Fibroblast of lung (primary cell): ENCODE measurements at regions not wholly inside any gene's neighbourhood (a gene's known extent, or its start where the extent isn't known, plus 50 kb on each side); places are given as distances from the start of the nearest gene placed in this dataset.
"Not testable (repeated sequence)": the region's sequence is repeated elsewhere in the genome, so short reads cannot be mapped to it uniquely, and the experiment has no call there.

Experiments used
- DNase-seq, 2 donors: peaks; one replicate each; pipeline versions ENCODE4 v3.0.0 to v3.0.0-alpha.2; 2010; ENCODE audit warnings: low read depth in 2 of 2
- H2AFZ ChIP-seq: 2 replicates; pipeline ENCODE4 v1.5.1; 2012; ENCODE audit warnings: low read length, control low read depth, inconsistent platforms
- H3K27ac ChIP-seq: 2 replicates; pipeline ENCODE4 v1.5.1; 2011; ENCODE audit warnings: low read length, control low read depth; ENCODE audit not compliant: insufficient read depth
- H3K27me3 ChIP-seq: 2 replicates; pipeline ENCODE4 v1.5.1; 2011; ENCODE audit warnings: mild to moderate bottlenecking, low read length; ENCODE audit not compliant: control insufficient read depth, insufficient read depth
- H3K36me3 ChIP-seq: 2 replicates; pipeline ENCODE4 v1.5.1; 2011; ENCODE audit warnings: low read length; ENCODE audit not compliant: control insufficient read depth, insufficient read depth
- H3K4me1 ChIP-seq: 2 replicates; pipeline ENCODE4 v1.5.1; 2011; ENCODE audit warnings: low read length; ENCODE audit not compliant: control insufficient read depth, insufficient read depth; ENCODE audit errors: extremely low read depth
- H3K4me2 ChIP-seq: 2 replicates; pipeline ENCODE4 v1.5.1; 2011; ENCODE audit warnings: low read length, control low read depth; ENCODE audit not compliant: insufficient read depth; ENCODE audit errors: extremely low read depth
- H3K4me3 ChIP-seq, 4 experiments: fragments of 200-600 bp in 1 of 4; sonication (generic) in 1 of 4; replicated peaks in 1 of 4; 2 replicates each; pipeline ENCODE4 v1.5.1; 2011 to 2016; ENCODE audit warnings: low read length in 4 of 4, low read depth in 3 of 4, mild to moderate bottlenecking in 3 of 4, control low read depth in 2 of 4, inconsistent platforms in 1 of 4, mixed read lengths in 1 of 4; ENCODE audit not compliant: insufficient read depth in 1 of 4; ENCODE audit errors: control extremely low read depth in 1 of 4
- H3K79me2 ChIP-seq: 2 replicates; pipeline ENCODE4 v1.5.1; 2012; ENCODE audit warnings: mild to moderate bottlenecking, low read length, inconsistent platforms; ENCODE audit not compliant: control insufficient read depth, insufficient read depth
- H3K9ac ChIP-seq: 2 replicates; pipeline ENCODE4 v1.5.1; 2011; ENCODE audit warnings: mild to moderate bottlenecking, low read length, control low read depth; ENCODE audit not compliant: insufficient read depth
- H3K9me3 ChIP-seq: 2 replicates; pipeline ENCODE4 v1.5.1; 2012; ENCODE audit warnings: low read depth, low read length; ENCODE audit not compliant: control insufficient read depth, insufficient read depth
- H4K20me1 ChIP-seq: 2 replicates; pipeline ENCODE4 v1.5.1; 2011; ENCODE audit warnings: low read length; ENCODE audit not compliant: control insufficient read depth, insufficient read depth; ENCODE audit errors: extremely low read depth
- CTCF ChIP-seq, 2 donors: IDR thresholded peaks in 1 of 2; conservative IDR thresholded peaks in 1 of 2; 1 replicate in 1 of 2; 2 replicates in 1 of 2; pipeline ENCODE4 v1.5.1; 2011 to 2012; ENCODE audit warnings: low read length in 2 of 2, control low read depth in 1 of 2, inconsistent platforms in 1 of 2, low read depth in 1 of 2, mild to moderate bottlenecking in 1 of 2
- EZH2 ChIP-seq: IDR thresholded peaks from 2 replicates; pipeline ENCODE4 v1.5.1; 2012; ENCODE audit warnings: low read length, control low read depth, mild to moderate bottlenecking; ENCODE audit errors: missing control alignments

GRCh38 chr2:132009874-132010521, 151.8 kb downstream of the ANKRD30BL start:
- Histone ChIP-seq H4K20me1 (no peaks in the 10 kb centered on the region), H3K9me3 (no peaks in the 10 kb centered on the region), H3K79me2 (no peaks in the 10 kb centered on the region), H3K4me1 (no peaks in the 10 kb centered on the region), H3K4me3 (peak overlapping the region in 1 of 4 experiments; percentile 44), H3K36me3 (no peaks in the 10 kb centered on the region), H3K4me2 (no peak overlapping the region), H2AFZ (no peak overlapping the region), H3K9ac (no peak overlapping the region), H3K27me3 (no peaks in the 10 kb centered on the region), H3K27ac (no peak overlapping the region)
- DNase-seq: peak in 1 of 2 donors; percentile 61
- TF ChIP-seq EZH2 (peak; percentile 26), CTCF (conservative IDR thresholded peaks at IDR 0.05 in 1 of 2, IDR thresholded peaks at IDR 0.05 in 1 of 2; ENCODE audit: low read depth in 1 of 2, low read length in 2 of 2) (no peak)

- no peaks in the 10 kb centered on the region for H3K36me3 ChIP-seq
- no peak for DNase-seq
- H3K4me1 ChIP-seq: no peaks in the 10 kb centered on the region
- H3K4me3 ChIP-seq: peak overlapping the region in 1 of 4 experiments; percentile 44
- no peak overlapping the region for H3K9ac ChIP-seq
- H3K4me2 ChIP-seq: no peak overlapping the region
- no peak overlapping the region for H2AFZ ChIP-seq
- H3K79me2 ChIP-seq: no peaks in the 10 kb centered on the region
- TF ChIP-seq CTCF (conservative IDR thresholded peaks at IDR 0.05 in 1 of 2, IDR thresholded peaks at IDR 0.05 in 1 of 2; ENCODE audit: low read depth in 1 of 2, low read length in 2 of 2): no peak
- no peaks in the 10 kb centered on the region for H3K27me3 ChIP-seq
- H3K9me3 ChIP-seq: no peaks in the 10 kb centered on the region
- no peaks in the 10 kb centered on the region for H4K20me1 ChIP-seq
- no peak overlapping the region for H3K27ac ChIP-seq
Measured at GRCh38 chr2:132009177-132009873, 152.4 kb downstream of the ANKRD30BL start.

- not testable (repeated sequence) for H3K36me3 ChIP-seq, H3K4me3 ChIP-seq, H3K4me1 ChIP-seq, H4K20me1 ChIP-seq, H3K79me2 ChIP-seq, H3K27ac ChIP-seq, H3K27me3 ChIP-seq, H3K4me2 ChIP-seq, DNase-seq, H3K9ac ChIP-seq, H2AFZ ChIP-seq, H3K9me3 ChIP-seq
Measured at GRCh38 chr2:131990751-131991150, 171.0 kb downstream of the ANKRD30BL start.

- not testable (repeated sequence) for H3K9ac ChIP-seq, H3K4me1 ChIP-seq, H3K4me2 ChIP-seq, H4K20me1 ChIP-seq, H2AFZ ChIP-seq, H3K27me3 ChIP-seq, H3K4me3 ChIP-seq, H3K9me3 ChIP-seq, H3K27ac ChIP-seq, H3K36me3 ChIP-seq, H3K79me2 ChIP-seq, DNase-seq
Measured at GRCh38 chr2:131966671-131967070, 195.1 kb downstream of the ANKRD30BL start.
